Trophoblast cell (in vitro differentiated cells and primary cell): ENCODE measurements at regions not wholly inside any gene's neighbourhood (a gene's known extent, or its start where the extent isn't known, plus 50 kb on each side); places are given as distances from the start of the nearest gene placed in this dataset.

Experiments used
- DNase-seq, 2 donors: peaks; one replicate each; pipeline ENCODE4 v3.0.0-alpha.2; 2016
- H2AFZ ChIP-seq: 2 replicates; pipeline ENCODE4 v1.6.1; 2013; ENCODE audit warnings: low read length, moderate library complexity, mild to moderate bottlenecking; ENCODE audit not compliant: insufficient read depth, poor library complexity
- H2AK5ac ChIP-seq: 2 replicates; pipeline ENCODE4 v1.6.1; 2013; ENCODE audit warnings: mild to moderate bottlenecking, low read length
- H2BK120ac ChIP-seq: 2 replicates; pipeline ENCODE4 v1.6.1; 2013; ENCODE audit warnings: low read length, mild to moderate bottlenecking, moderate library complexity; ENCODE audit not compliant: insufficient read depth, poor library complexity
- H2BK12ac ChIP-seq: 2 replicates; pipeline ENCODE4 v1.6.1; 2013; ENCODE audit warnings: mild to moderate bottlenecking, low read length, moderate library complexity
- H2BK5ac ChIP-seq: 2 replicates; pipeline ENCODE4 v1.6.1; 2013; ENCODE audit warnings: low read length, low read depth, moderate library complexity, mild to moderate bottlenecking; ENCODE audit not compliant: poor library complexity
- H3K14ac ChIP-seq: 2 replicates; pipeline ENCODE4 v1.6.1; 2013; ENCODE audit warnings: mild to moderate bottlenecking, low read length
- H3K18ac ChIP-seq: 2 replicates; pipeline ENCODE4 v1.6.1; 2013; ENCODE audit warnings: mild to moderate bottlenecking, low read length
- H3K23ac ChIP-seq: 2 replicates; pipeline ENCODE4 v1.6.1; 2013; ENCODE audit warnings: low read length
- H3K27ac ChIP-seq: 2 replicates; pipeline ENCODE4 v1.5.1; 2013; ENCODE audit warnings: low read depth, mild to moderate bottlenecking, inconsistent platforms, low read length, moderate library complexity
- H3K27me3 ChIP-seq: 2 replicates; pipeline ENCODE4 v1.6.1; 2013; ENCODE audit warnings: inconsistent platforms, mild to moderate bottlenecking, low read length, moderate library complexity; ENCODE audit not compliant: insufficient read depth
- H3K36me3 ChIP-seq, 2 experiments: 1 replicate in 1 of 2; 2 replicates in 1 of 2; pipeline ENCODE4 v1.6.1; 2013; ENCODE audit warnings: low read length in 2 of 2, mild to moderate bottlenecking in 2 of 2, moderate library complexity in 1 of 2; ENCODE audit not compliant: insufficient read depth in 2 of 2, control insufficient read depth in 1 of 2
- H3K4ac ChIP-seq: 2 replicates; pipeline ENCODE4 v1.6.1; 2013; ENCODE audit warnings: low read depth, mild to moderate bottlenecking, low read length, moderate library complexity
- H3K4me1 ChIP-seq, 2 experiments: 1 replicate in 1 of 2; 2 replicates in 1 of 2; pipeline ENCODE4 v1.6.1; 2013; ENCODE audit warnings: low read length in 2 of 2, mild to moderate bottlenecking in 2 of 2, moderate library complexity in 1 of 2; ENCODE audit not compliant: insufficient read depth in 2 of 2, control insufficient read depth in 1 of 2
- H3K4me2 ChIP-seq: 2 replicates; pipeline ENCODE4 v1.6.1; 2013; ENCODE audit warnings: inconsistent platforms, mild to moderate bottlenecking, low read length, moderate library complexity
- H3K4me3 ChIP-seq: 2 replicates; pipeline ENCODE4 v1.5.1; 2013; ENCODE audit warnings: mild to moderate bottlenecking, low read depth, low read length, inconsistent platforms
- H3K79me1 ChIP-seq: one replicate; pipeline ENCODE4 v1.6.1; 2013; ENCODE audit warnings: low read length
- H3K79me2 ChIP-seq: 2 replicates; pipeline ENCODE4 v1.6.1; 2013; ENCODE audit warnings: low read length, mild to moderate bottlenecking; ENCODE audit not compliant: control insufficient read depth, insufficient read depth, poor library complexity
- H3K9ac ChIP-seq: 2 replicates; pipeline ENCODE4 v1.6.1; 2013; ENCODE audit warnings: mild to moderate bottlenecking, low read length
- H3K9me3 ChIP-seq: 2 replicates; pipeline ENCODE4 v1.6.1; 2013; ENCODE audit warnings: low read depth, mild to moderate bottlenecking, control low read depth, inconsistent platforms, low read length; ENCODE audit not compliant: insufficient read depth
- H4K12ac ChIP-seq: 2 replicates; pipeline ENCODE4 v1.6.1; 2013; ENCODE audit warnings: low read depth, mild to moderate bottlenecking, low read length, moderate library complexity
- H4K8ac ChIP-seq: 2 replicates; pipeline ENCODE4 v1.6.1; 2013; ENCODE audit warnings: low read depth, mild to moderate bottlenecking, low read length, moderate library complexity
- H4K91ac ChIP-seq: one replicate; pipeline ENCODE4 v1.6.1; 2013; ENCODE audit warnings: low read depth, mild to moderate bottlenecking, low read length, moderate library complexity
- WGBS: extraction: QIAGEN DNeasy Blood & Tissue Kit; methylation state at CpG from one replicate; pipeline ENCODE4 v1.1.7; 2013; ENCODE audit warnings: missing lambda C conversion rate; ENCODE audit not compliant: insufficient read length, insufficient coverage; ENCODE audit errors: extremely low coverage; 5-methylcytosine and 5-hydroxymethylcytosine counted together

- Histone ChIP-seq H3K4me3 (no peak overlapping the region), H3K27ac (no peak overlapping the region), H3K23ac (no peak overlapping the region), H4K8ac (no peak overlapping the region), H3K79me1 (peaks cover 3% of the 10 kb centered on the region), H4K91ac (no peak overlapping the region), H3K27me3 (no peaks in the 10 kb centered on the region), H3K18ac (no peak overlapping the region), H3K4me1 (no peaks in the 10 kb centered on the region), H4K12ac (no peak overlapping the region), H3K4me2 (no peak overlapping the region), H2BK120ac (no peak overlapping the region), H2BK12ac (no peak overlapping the region), H3K4ac (no peak overlapping the region), H2BK5ac (no peak overlapping the region), H2AFZ (no peak overlapping the region), H3K9ac (no peak overlapping the region), H2AK5ac (no peak overlapping the region), H3K14ac (no peak overlapping the region), H3K9me3 (no peaks in the 10 kb centered on the region), H3K79me2 (no peaks in the 10 kb centered on the region), H3K36me3 (no peaks in the 10 kb centered on the region)
- no CpG with 5 or more reads among the region's 1 CpG for WGBS
- DNase-seq: no peak
Observed at GRCh38 chr10:36221101-36221500, 579.0 kb upstream of the FZD8 start.

GRCh38 chr10:36220151-36220550 lies 578.1 kb upstream of the FZD8 start:
- Histone ChIP-seq H3K79me1 (peaks cover 1% of the 10 kb centered on the region), H3K4me3 (no peak overlapping the region), H3K27ac (no peak overlapping the region), H3K14ac (no peak overlapping the region), H2BK120ac (no peak overlapping the region), H3K23ac (no peak overlapping the region), H3K4me2 (no peak overlapping the region), H3K9ac (no peak overlapping the region), H3K27me3 (no peaks in the 10 kb centered on the region), H2AK5ac (no peak overlapping the region), H2BK12ac (no peak overlapping the region), H3K4ac (no peak overlapping the region), H4K91ac (no peak overlapping the region), H4K12ac (no peak overlapping the region), H2AFZ (no peak overlapping the region), H3K9me3 (no peaks in the 10 kb centered on the region), H3K79me2 (no peaks in the 10 kb centered on the region), H3K18ac (no peak overlapping the region), H4K8ac (no peak overlapping the region), H2BK5ac (no peak overlapping the region), H3K4me1 (no peaks in the 10 kb centered on the region), H3K36me3 (no peaks in the 10 kb centered on the region)
- no CpG with 5 or more reads among the region's 1 CpG for WGBS
- DNase-seq: no peak

GRCh38 chr10:36211856-36212255 lies 569.8 kb upstream of the FZD8 start:
- no peak overlapping the region for H4K12ac ChIP-seq
- no peaks in the 10 kb centered on the region for H3K9me3 ChIP-seq
- no peak overlapping the region for H3K4me2 ChIP-seq
- no peak overlapping the region for H3K9ac ChIP-seq
- no peaks in the 10 kb centered on the region for H3K36me3 ChIP-seq
- H4K91ac ChIP-seq: no peak overlapping the region
- no peak overlapping the region for H2BK120ac ChIP-seq
- no peaks in the 10 kb centered on the region for H3K79me1 ChIP-seq
- no peak overlapping the region for H2BK5ac ChIP-seq
- no peaks in the 10 kb centered on the region for H3K79me2 ChIP-seq
- no peaks in the 10 kb centered on the region for H3K27me3 ChIP-seq
- no peak overlapping the region for H2BK12ac ChIP-seq
- H2AK5ac ChIP-seq: no peak overlapping the region
- no peak overlapping the region for H3K4me3 ChIP-seq
- H2AFZ ChIP-seq: no peak overlapping the region
- H3K27ac ChIP-seq: no peak overlapping the region
- H3K4me1 ChIP-seq: no peaks in the 10 kb centered on the region
- DNase-seq: no peak
- no peak overlapping the region for H3K4ac ChIP-seq
- H3K18ac ChIP-seq: no peak overlapping the region
- WGBS: no CpG with 5 or more reads among the region's 2 CpGs
- no peak overlapping the region for H4K8ac ChIP-seq
- no peak overlapping the region for H3K23ac ChIP-seq
- H3K14ac ChIP-seq: no peak overlapping the region

GRCh38 chr10:36209480-36209879 lies 567.4 kb upstream of the FZD8 start:
- Histone ChIP-seq H2BK12ac (no peak overlapping the region), H3K27ac (no peak overlapping the region), H2BK120ac (no peak overlapping the region), H2BK5ac (no peak overlapping the region), H3K4me1 (peaks cover 0 to 4% of the 10 kb centered on the region in 2 experiments), H4K91ac (no peak overlapping the region), H4K12ac (no peak overlapping the region), H2AK5ac (no peak overlapping the region), H3K79me1 (no peaks in the 10 kb centered on the region), H3K36me3 (no peaks in the 10 kb centered on the region), H3K9me3 (no peaks in the 10 kb centered on the region), H3K18ac (no peak overlapping the region), H3K14ac (no peak overlapping the region), H3K4me3 (no peak overlapping the region), H2AFZ (no peak overlapping the region), H3K79me2 (no peaks in the 10 kb centered on the region), H3K23ac (no peak overlapping the region), H3K4me2 (no peak overlapping the region), H3K4ac (no peak overlapping the region), H4K8ac (no peak overlapping the region), H3K9ac (no peak overlapping the region), H3K27me3 (no peaks in the 10 kb centered on the region)
- DNase-seq: no peak
- WGBS: no CpG with 5 or more reads among the region's 5 CpGs
